ENCODE measurements at regions not wholly inside any gene's neighbourhood (a gene's known extent, or its start where the extent isn't known, plus 50 kb on each side); places are given as distances from the start of the nearest gene placed in this dataset.
"Not testable (repeated sequence)": the region's sequence is repeated elsewhere in the genome, so short reads cannot be mapped to it uniquely, and the experiment has no call there.

- no peak for DNase-seq
Measured at GRCh38 chr10:21125471-21126228, 228.5 kb upstream of the NEBL start.

- no peak for DNase-seq
Measured at GRCh38 chr10:21122907-21123306, 225.8 kb upstream of the NEBL start.

GRCh38 chr10:21121822-21122221 is 224.7 kb upstream of the NEBL start:
- DNase-seq = not testable (repeated sequence)

- no peak for DNase-seq
Measured at GRCh38 chr10:21114683-21115082, 217.6 kb upstream of the NEBL start.

- no peak for DNase-seq
Measured at GRCh38 chr10:21110358-21110757, 213.2 kb upstream of the NEBL start.

- DNase-seq = not testable (repeated sequence)
Measured at GRCh38 chr10:21106931-21107330, 209.8 kb upstream of the NEBL start.

- not testable (repeated sequence) for DNase-seq
Measured at GRCh38 chr10:21105331-21105730, 208.2 kb upstream of the NEBL start.

GRCh38 chr10:21100871-21101514 is 203.9 kb upstream of the NEBL start:
- DNase-seq = no peak

GRCh38 chr10:21100190-21100589 is 203.1 kb upstream of the NEBL start:
- no peak for DNase-seq

GRCh38 chr10:21099291-21100062 is 202.4 kb upstream of the NEBL start:
- no peak for DNase-seq

- no peak for DNase-seq
Measured at GRCh38 chr10:21097926-21098355, 200.8 kb upstream of the NEBL start.

GRCh38 chr10:21095494-21096055 is 198.5 kb upstream of the NEBL start:
- no peak for DNase-seq

- no peak for DNase-seq
Measured at GRCh38 chr10:21095073-21095472, 198.0 kb upstream of the NEBL start.

GRCh38 chr10:21092683-21093524 is 195.8 kb upstream of the NEBL start:
- DNase-seq = no peak

GRCh38 chr10:21090609-21091082 is 193.5 kb upstream of the NEBL start:
- DNase-seq = no peak

- DNase-seq = no peak
Measured at GRCh38 chr10:21087476-21087875, 190.4 kb upstream of the NEBL start.

GRCh38 chr10:21084700-21085099 is 187.6 kb upstream of the NEBL start:
- DNase-seq = no peak

- DNase-seq = no peak
Measured at GRCh38 chr10:21083861-21084260, 186.8 kb upstream of the NEBL start.

- no peak for DNase-seq
Measured at GRCh38 chr10:21082206-21082605, 185.1 kb upstream of the NEBL start.

- no peak for DNase-seq
Measured at GRCh38 chr10:21080261-21080660, 183.2 kb upstream of the NEBL start.

GRCh38 chr10:21079330-21079658 is 182.2 kb upstream of the NEBL start:
- no peak for DNase-seq
